Hepatocyte (in vitro differentiated cells): ENCODE measurements at regions not wholly inside any gene's neighbourhood (a gene's known extent, or its start where the extent isn't known, plus 50 kb on each side); places are given as distances from the start of the nearest gene placed in this dataset.

Source experiments
- DNase-seq: peaks from one replicate; pipeline ENCODE4 v3.0.0-alpha.2; 2016; ENCODE audit warnings: low spot score
- H2AFZ ChIP-seq: fragments of 200-600 bp; sonication (generic); 2 replicates; pipeline ENCODE4 v1.6.0; 2016; ENCODE audit warnings: antibody characterized with exemption, mild to moderate bottlenecking
- H3K27ac ChIP-seq: fragments of 200-600 bp; sonication (generic); 2 replicates; pipeline ENCODE4 v1.5.1; 2016; ENCODE audit warnings: mild to moderate bottlenecking
- H3K27me3 ChIP-seq: fragments of 200-600 bp; sonication (generic); 2 replicates; pipeline ENCODE4 v1.6.1; 2016
- H3K36me3 ChIP-seq: fragments of 200-600 bp; sonication (generic); replicated peaks from 2 replicates; pipeline ENCODE4 v1.5.1; 2016; ENCODE audit warnings: low read depth; ENCODE audit not compliant: insufficient read depth
- H3K4me1 ChIP-seq: fragments of 200-600 bp; sonication (generic); 2 replicates; pipeline ENCODE4 v1.5.1; 2016; ENCODE audit warnings: mild to moderate bottlenecking, moderate library complexity; ENCODE audit not compliant: insufficient read depth
- H3K4me2 ChIP-seq: fragments of 200-600 bp; sonication (generic); 2 replicates; pipeline ENCODE4 v1.6.0; 2016
- H3K4me3 ChIP-seq: fragments of 200-600 bp; sonication (generic); 2 replicates; pipeline ENCODE4 v1.5.1; 2016; ENCODE audit warnings: mild to moderate bottlenecking
- H3K79me2 ChIP-seq: fragments of 200-600 bp; sonication (generic); 2 replicates; pipeline ENCODE4 v1.6.0; 2017; ENCODE audit warnings: mild to moderate bottlenecking
- H3K9me2 ChIP-seq: fragments of 200-600 bp; sonication (generic); replicated peaks from 2 replicates; pipeline ENCODE4 v1.6.0; 2017; ENCODE audit warnings: mild to moderate bottlenecking; ENCODE audit not compliant: insufficient read depth
- H3K9me3 ChIP-seq: fragments of 200-600 bp; sonication (generic); 2 replicates; pipeline ENCODE4 v1.5.1; 2016; ENCODE audit warnings: low read depth, mild to moderate bottlenecking
- H4K20me1 ChIP-seq: fragments of 200-600 bp; sonication (generic); 2 replicates; pipeline ENCODE4 v1.6.0; 2016; ENCODE audit warnings: mild to moderate bottlenecking; ENCODE audit not compliant: insufficient read depth, poor library complexity, severe bottlenecking
- CTCF ChIP-seq: fragments of 200-600 bp; sonication (generic); IDR thresholded peaks from 2 replicates; pipeline ENCODE4 v1.5.1; 2016; ENCODE audit warnings: antibody characterized with exemption, mild to moderate bottlenecking; ENCODE audit not compliant: poor library complexity
- EZH2 ChIP-seq: fragments of 200-600 bp; sonication (generic); IDR thresholded peaks from 2 replicates; pipeline ENCODE4 v1.6.1; 2016; ENCODE audit warnings: antibody characterized with exemption, mild to moderate bottlenecking, borderline replicate concordance
- EZH2phosphoT487 ChIP-seq: fragments of 200-600 bp; sonication (generic); IDR thresholded peaks from one replicate; pipeline ENCODE4 v1.6.1; 2018; ENCODE audit warnings: antibody characterized with exemption, mild to moderate bottlenecking, low read depth, moderate library complexity; ENCODE audit not compliant: unreplicated experiment, severe bottlenecking
- WGBS: methylation state at CpG from one replicate; pipeline ENCODE4 v1.1.6; 2016; ENCODE audit warnings: low lambda C conversion rate; ENCODE audit errors: missing lambda C conversion rate; 5-methylcytosine and 5-hydroxymethylcytosine counted together

GRCh38 chr20:57999465-58000111 is 228.9 kb downstream of the ANKRD60 start:
- Histone ChIP-seq H3K9me3 (no peaks in the 10 kb centered on the region), H3K79me2 (no peaks in the 10 kb centered on the region), H2AFZ (no peak overlapping the region), H3K4me1 (no peaks in the 10 kb centered on the region), H3K9me2 (no peaks in the 10 kb centered on the region), H3K27ac (no peak overlapping the region), H3K27me3 (no peaks in the 10 kb centered on the region), H3K36me3 (no peaks in the 10 kb centered on the region), H3K4me2 (peak overlapping the region; percentile 39), H3K4me3 (no peak overlapping the region), H4K20me1 (no peaks in the 10 kb centered on the region)
- DNase-seq = no peak
- WGBS = 45% methylated on average over 17 of the region's 17 CpGs
- no peak for TF ChIP-seq EZH2
- no peak for TF ChIP-seq EZH2phosphoT487
- no peak for TF ChIP-seq CTCF

GRCh38 chr20:57998981-57999464 is 229.4 kb downstream of the ANKRD60 start:
- H3K4me3 ChIP-seq = no peak overlapping the region
- H3K9me2 ChIP-seq = no peaks in the 10 kb centered on the region
- no peaks in the 10 kb centered on the region for H4K20me1 ChIP-seq
- WGBS = 61% methylated on average over 9 of the region's 9 CpGs
- H3K9me3 ChIP-seq = no peaks in the 10 kb centered on the region
- no peak for DNase-seq
- H3K4me1 ChIP-seq = no peaks in the 10 kb centered on the region
- peak overlapping the region; percentile 39 for H3K4me2 ChIP-seq
- no peak overlapping the region for H3K27ac ChIP-seq
- no peaks in the 10 kb centered on the region for H3K79me2 ChIP-seq
- TF ChIP-seq CTCF (no peak), EZH2phosphoT487 (no peak), EZH2 (no peak)
- H2AFZ ChIP-seq = no peak overlapping the region
- H3K36me3 ChIP-seq = no peaks in the 10 kb centered on the region
- H3K27me3 ChIP-seq = no peaks in the 10 kb centered on the region

DNA sequence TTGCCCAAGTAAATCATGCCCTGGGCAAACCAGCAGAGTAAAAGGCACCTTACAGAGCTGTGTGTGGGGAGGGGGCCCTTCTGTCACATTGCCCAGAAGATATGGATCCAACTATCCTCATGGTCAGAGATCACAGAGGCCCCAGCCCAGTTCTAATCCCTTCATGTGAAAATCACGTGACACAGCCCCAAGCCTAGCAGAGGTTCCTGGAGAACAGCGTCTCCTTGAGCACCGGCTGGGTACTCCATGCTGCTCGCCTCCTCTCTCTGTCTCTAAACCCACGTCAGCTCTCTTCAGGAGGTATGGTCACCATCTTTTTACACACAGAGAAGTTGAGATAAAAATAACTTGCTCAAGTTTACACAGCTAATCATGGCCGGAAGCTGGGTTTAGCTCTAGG is 230.2 kb downstream of the ANKRD60 start:
- no peaks in the 10 kb centered on the region for H3K9me3 ChIP-seq

More for the DNA sequence above, 230.2 kb downstream of the ANKRD60 start:
- DNase-seq = no peak
- no peak for TF ChIP-seq EZH2
- no peak for TF ChIP-seq EZH2phosphoT487
- no peak for TF ChIP-seq CTCF
- no peak overlapping the region for H3K4me2 ChIP-seq
- H3K9me2 ChIP-seq = no peaks in the 10 kb centered on the region
- no peaks in the 10 kb centered on the region for H3K27me3 ChIP-seq
- H3K27ac ChIP-seq = no peak overlapping the region
- H2AFZ ChIP-seq = no peak overlapping the region
- H3K36me3 ChIP-seq = no peaks in the 10 kb centered on the region
- 86% methylated on average over 6 of the region's 6 CpGs for WGBS
- H4K20me1 ChIP-seq = no peaks in the 10 kb centered on the region
- H3K79me2 ChIP-seq = no peaks in the 10 kb centered on the region
- no peaks in the 10 kb centered on the region for H3K4me1 ChIP-seq
- H3K4me3 ChIP-seq = no peak overlapping the region
